ENCODE measurements at regions not wholly inside any gene's neighbourhood (a gene's known extent, or its start where the extent isn't known, plus 50 kb on each side); places are given as distances from the start of the nearest gene placed in this dataset.

DNA sequence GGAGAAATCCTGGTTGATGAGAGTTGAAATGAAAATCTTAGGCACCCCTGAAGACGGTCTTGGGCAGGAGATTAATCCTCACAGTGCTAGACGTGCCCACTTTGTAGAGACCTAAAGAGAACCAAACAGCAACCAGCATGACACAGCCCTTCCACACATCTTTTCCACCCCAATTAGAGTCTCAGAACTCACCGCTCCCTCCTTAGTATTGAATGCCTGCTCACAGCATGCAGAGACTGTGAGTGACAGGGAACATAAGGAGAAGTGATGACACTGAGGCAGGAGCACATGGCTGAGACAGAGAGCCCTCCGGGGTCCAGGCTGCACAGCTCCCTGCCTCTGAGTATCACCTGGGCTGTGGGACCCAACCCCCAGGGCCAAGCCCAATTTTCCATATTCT is 367.6 kb downstream of the EIPR1 start (continued):
- TF ChIP-seq, protein P1, sequence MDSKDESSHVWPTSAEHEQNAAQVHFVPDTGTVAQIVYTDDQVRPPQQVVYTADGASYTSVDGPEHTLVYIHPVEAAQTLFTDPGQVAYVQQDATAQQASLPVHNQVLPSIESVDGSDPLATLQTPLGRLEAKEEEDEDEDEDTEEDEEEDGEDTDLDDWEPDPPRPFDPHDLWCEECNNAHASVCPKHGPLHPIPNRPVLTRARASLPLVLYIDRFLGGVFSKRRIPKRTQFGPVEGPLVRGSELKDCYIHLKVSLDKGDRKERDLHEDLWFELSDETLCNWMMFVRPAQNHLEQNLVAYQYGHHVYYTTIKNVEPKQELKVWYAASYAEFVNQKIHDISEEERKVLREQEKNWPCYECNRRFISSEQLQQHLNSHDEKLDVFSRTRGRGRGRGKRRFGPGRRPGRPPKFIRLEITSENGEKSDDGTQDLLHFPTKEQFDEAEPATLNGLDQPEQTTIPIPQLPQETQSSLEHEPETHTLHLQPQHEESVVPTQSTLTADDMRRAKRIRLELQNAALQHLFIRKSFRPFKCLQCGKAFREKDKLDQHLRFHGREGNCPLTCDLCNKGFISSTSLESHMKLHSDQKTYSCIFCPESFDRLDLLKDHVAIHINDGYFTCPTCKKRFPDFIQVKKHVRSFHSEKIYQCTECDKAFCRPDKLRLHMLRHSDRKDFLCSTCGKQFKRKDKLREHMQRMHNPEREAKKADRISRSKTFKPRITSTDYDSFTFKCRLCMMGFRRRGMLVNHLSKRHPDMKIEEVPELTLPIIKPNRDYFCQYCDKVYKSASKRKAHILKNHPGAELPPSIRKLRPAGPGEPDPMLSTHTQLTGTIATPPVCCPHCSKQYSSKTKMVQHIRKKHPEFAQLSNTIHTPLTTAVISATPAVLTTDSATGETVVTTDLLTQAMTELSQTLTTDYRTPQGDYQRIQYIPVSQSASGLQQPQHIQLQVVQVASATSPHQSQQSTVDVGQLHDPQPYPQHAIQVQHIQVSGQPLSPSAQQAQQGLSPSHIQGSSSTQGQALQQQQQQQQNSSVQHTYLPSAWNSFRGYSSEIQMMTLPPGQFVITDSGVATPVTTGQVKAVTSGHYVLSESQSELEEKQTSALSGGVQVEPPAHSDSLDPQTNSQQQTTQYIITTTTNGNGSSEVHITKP (IDR thresholded peaks at IDR 0.05; ENCODE audit: partially characterized antibody): no peak
- no peak for TF ChIP-seq ZNF140 (CRISPR knock-in tag; IDR thresholded peaks at IDR 0.05)

DNA sequence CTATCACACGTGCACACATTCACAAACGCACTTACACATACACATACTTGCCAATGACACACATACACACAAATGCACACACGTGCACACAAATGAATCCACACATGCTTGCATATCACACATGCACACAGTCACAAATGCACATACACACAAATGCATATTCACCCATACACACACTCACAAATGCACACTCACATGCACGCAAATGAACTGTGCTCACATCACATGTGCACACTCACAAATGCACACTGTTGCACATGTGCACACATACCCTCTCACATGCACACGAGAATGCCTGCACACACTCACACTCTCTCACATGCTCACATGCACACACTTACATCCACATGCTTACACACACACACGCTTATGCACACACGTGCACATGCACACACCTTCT is 368.1 kb downstream of the EIPR1 start:
- H4K20me1 ChIP-seq (replicated peaks; ENCODE audit: control insufficient read depth, insufficient read depth, low read length): no peaks in the 10 kb centered on the region
- no peak overlapping the region for H2AFZ ChIP-seq (ENCODE audit: low read depth, low read length)
- H3K9ac ChIP-seq (ENCODE audit: insufficient read depth in 1 of 2, low read depth in 2 of 2, low read length in 2 of 2): no peak overlapping the region
- FAIRE-seq: no peak
- H3K27me3 ChIP-seq (ENCODE audit: control insufficient read depth in 2 of 2, insufficient read depth in 2 of 2, low read length in 2 of 2): peaks cover 9 to 19% of the 10 kb centered on the region in 2 experiments; a peak in 4 of 5 replicates
- no peaks in the 10 kb centered on the region for H3K9me3 ChIP-seq (replicated peaks; ENCODE audit: control insufficient read depth, insufficient read depth, low read depth, low read length)
- no peak overlapping the region for H3K27ac ChIP-seq (ENCODE audit: extremely low read depth, low read depth, low read length)
- intact Hi-C loops (cut with micrococcal nuclease): no loop called here
- no peaks in the 10 kb centered on the region for H3K9me1 ChIP-seq (ENCODE audit: control insufficient read depth, insufficient read depth, low read length)
- TF ChIP-seq NFIC (IDR thresholded peaks at IDR 0.05): no peak
- TF ChIP-seq PYGO2 (tag; IDR thresholded peaks at IDR 0.05): no peak
- TF ChIP-seq ETV5 (CRISPR knock-in tag; IDR thresholded peaks at IDR 0.05; ENCODE audit: low read depth): no peak
- no peak for TF ChIP-seq XRCC5 (IDR thresholded peaks at IDR 0.05; ENCODE audit: low read depth, low read length)
- TF ChIP-seq, protein P2, sequence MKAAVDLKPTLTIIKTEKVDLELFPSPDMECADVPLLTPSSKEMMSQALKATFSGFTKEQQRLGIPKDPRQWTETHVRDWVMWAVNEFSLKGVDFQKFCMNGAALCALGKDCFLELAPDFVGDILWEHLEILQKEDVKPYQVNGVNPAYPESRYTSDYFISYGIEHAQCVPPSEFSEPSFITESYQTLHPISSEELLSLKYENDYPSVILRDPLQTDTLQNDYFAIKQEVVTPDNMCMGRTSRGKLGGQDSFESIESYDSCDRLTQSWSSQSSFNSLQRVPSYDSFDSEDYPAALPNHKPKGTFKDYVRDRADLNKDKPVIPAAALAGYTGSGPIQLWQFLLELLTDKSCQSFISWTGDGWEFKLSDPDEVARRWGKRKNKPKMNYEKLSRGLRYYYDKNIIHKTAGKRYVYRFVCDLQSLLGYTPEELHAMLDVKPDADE (conservative IDR thresholded peaks at IDR 0.05; ENCODE audit: control insufficient read depth, low read depth, low read length): no peak
- TF ChIP-seq, protein P3, sequence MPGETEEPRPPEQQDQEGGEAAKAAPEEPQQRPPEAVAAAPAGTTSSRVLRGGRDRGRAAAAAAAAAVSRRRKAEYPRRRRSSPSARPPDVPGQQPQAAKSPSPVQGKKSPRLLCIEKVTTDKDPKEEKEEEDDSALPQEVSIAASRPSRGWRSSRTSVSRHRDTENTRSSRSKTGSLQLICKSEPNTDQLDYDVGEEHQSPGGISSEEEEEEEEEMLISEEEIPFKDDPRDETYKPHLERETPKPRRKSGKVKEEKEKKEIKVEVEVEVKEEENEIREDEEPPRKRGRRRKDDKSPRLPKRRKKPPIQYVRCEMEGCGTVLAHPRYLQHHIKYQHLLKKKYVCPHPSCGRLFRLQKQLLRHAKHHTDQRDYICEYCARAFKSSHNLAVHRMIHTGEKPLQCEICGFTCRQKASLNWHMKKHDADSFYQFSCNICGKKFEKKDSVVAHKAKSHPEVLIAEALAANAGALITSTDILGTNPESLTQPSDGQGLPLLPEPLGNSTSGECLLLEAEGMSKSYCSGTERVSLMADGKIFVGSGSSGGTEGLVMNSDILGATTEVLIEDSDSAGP (CRISPR knock-in tag; IDR thresholded peaks at IDR 0.05): no peak
- TF ChIP-seq NFATC3 (IDR thresholded peaks at IDR 0.05): no peak
- TF ChIP-seq HNRNPLL (IDR thresholded peaks at IDR 0.05; ENCODE audit: low read depth, low read length, poor library complexity, severe bottlenecking): no peak
- no peaks in the 10 kb centered on the region for H3K79me2 ChIP-seq (ENCODE audit: control insufficient read depth, insufficient read depth, low read length)
- H3K4me1 ChIP-seq (replicated peaks in 1 of 2; ENCODE audit: control insufficient read depth in 2 of 2, insufficient read depth in 2 of 2, low read length in 2 of 2): no peaks in the 10 kb centered on the region
- no peaks in the 10 kb centered on the region for H3K36me3 ChIP-seq (ENCODE audit: control insufficient read depth, insufficient read depth, low read length)
- 1% methylated on average over 5 of the region's 7 CpGs for WGBS (ENCODE audit: insufficient coverage, low coverage, missing lambda C conversion rate)
- H3K4me2 ChIP-seq (ENCODE audit: insufficient read depth, low read length): no peak overlapping the region
- POLR2A ChIA-PET: interaction anchor here (0.6 kb wide), 1 partner anchor 45 kb away, joined by 3 read pairs; no protein-coding TSS in a partner anchor
- no peak for ATAC-seq
- no peak overlapping the region for H3K4me3 ChIP-seq
- DNase-seq (ENCODE audit: extremely low read depth in 1 of 4, low spot score in 3 of 4): no peak
- in situ Hi-C loops (cut with MboI): no loop called here
- BruUV-seq (replicated peaks): no TSS peak
- CTCF ChIA-PET (ENCODE audit: low intra/inter-chr PET ratio): no interaction called here

Data from K562 (cell line).